Erythroblast (primary cell): ENCODE measurements at regions not wholly inside any gene's neighbourhood (a gene's known extent, or its start where the extent isn't known, plus 50 kb on each side); places are given as distances from the start of the nearest gene placed in this dataset.

Experiments used
- GATA1 ChIP-seq: IDR thresholded peaks from 2 replicates; pipeline ENCODE4 v1.6.1; 2011; ENCODE audit warnings: low read depth, mild to moderate bottlenecking, control low read depth, low read length, moderate library complexity
- POLR2A ChIP-seq: IDR thresholded peaks from 2 replicates; pipeline ENCODE4 v1.6.1; 2011; ENCODE audit warnings: mild to moderate bottlenecking, low read length

DNA sequence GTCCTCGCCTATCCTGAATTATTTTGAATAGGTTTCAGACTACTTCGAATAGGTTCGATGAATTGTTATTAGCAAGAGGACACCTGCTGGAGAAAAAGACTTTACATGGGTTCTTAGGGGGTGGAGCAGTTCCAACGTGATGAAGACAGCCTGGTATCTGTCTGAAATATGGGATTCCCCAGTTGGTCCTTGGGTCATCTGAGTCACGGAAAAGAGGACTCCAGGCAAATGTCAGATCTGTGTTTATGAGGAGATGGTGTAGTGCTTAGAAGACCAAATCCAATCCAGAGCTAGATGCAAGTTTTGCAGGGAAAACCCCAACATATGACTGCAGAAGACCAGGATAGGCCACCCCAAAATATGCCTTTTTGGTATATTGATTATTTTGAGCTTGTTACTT lies 98.9 kb upstream of the IGSF10 start:
- TF ChIP-seq POLR2A: no peak
- no peak for TF ChIP-seq GATA1
